Neural crest cell (in vitro differentiated cells): ENCODE measurements at regions not wholly inside any gene's neighbourhood (a gene's known extent, or its start where the extent isn't known, plus 50 kb on each side); places are given as distances from the start of the nearest gene placed in this dataset.

Experiments
- DNase-seq: peaks from one replicate; pipeline ENCODE4 v3.0.0; 2021; ENCODE audit warnings: low read depth, mixed read lengths, low spot score
- H3K27ac Mint-ChIP-seq: one replicate; pipeline ENCODE4 v1.8.0; 2021; ENCODE audit warnings: mild to moderate bottlenecking, mixed read lengths; ENCODE audit not compliant: unreplicated experiment
- H3K27me3 Mint-ChIP-seq: 2 replicates; pipeline ENCODE4 v1.8.0; 2021; ENCODE audit warnings: low read depth, mild to moderate bottlenecking, mixed read lengths
- H3K36me3 Mint-ChIP-seq: 2 replicates; pipeline ENCODE4 v1.8.0; 2021; ENCODE audit warnings: low read depth, mild to moderate bottlenecking, mixed read lengths
- H3K4me1 Mint-ChIP-seq: 2 replicates; pipeline ENCODE4 v1.8.0; 2021; ENCODE audit warnings: mixed read lengths
- H3K4me3 Mint-ChIP-seq: one replicate; pipeline ENCODE4 v1.8.0; 2021; ENCODE audit warnings: mild to moderate bottlenecking, mixed read lengths
- H3K9me3 Mint-ChIP-seq: 2 replicates; pipeline ENCODE4 v1.8.0; 2021; ENCODE audit warnings: mixed read lengths
- TF ChIP-seq, protein P1 (sequence below): fragments of 200-600 bp; sonication (generic); conservative IDR thresholded peaks from 2 replicates; pipeline ENCODE4 v1.5.0; 2021; ENCODE audit warnings: antibody characterized with exemption, mild to moderate bottlenecking

DNA sequence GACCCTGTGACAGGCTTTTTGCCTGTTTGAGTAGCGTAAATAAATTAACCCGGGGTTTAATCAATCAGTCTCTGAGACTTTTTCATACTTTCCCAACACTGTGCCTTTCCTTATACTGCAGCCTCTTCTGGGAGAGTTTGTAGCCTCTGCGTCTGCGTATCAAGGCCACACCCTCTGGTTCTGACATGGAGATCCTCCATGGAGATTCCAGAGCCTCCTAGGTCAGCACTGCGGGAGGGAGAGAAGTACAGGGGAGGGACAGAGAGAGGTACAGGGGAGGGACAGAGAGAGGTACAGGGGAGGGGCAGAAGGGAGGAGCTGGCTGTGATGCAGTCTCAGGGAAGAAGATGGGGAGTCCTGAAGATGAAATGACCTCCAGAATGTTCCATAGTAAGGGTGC lies 166.0 kb downstream of the ARL4C start:
- H3K4me3 Mint-ChIP-seq: no peak overlapping the region

DNA sequence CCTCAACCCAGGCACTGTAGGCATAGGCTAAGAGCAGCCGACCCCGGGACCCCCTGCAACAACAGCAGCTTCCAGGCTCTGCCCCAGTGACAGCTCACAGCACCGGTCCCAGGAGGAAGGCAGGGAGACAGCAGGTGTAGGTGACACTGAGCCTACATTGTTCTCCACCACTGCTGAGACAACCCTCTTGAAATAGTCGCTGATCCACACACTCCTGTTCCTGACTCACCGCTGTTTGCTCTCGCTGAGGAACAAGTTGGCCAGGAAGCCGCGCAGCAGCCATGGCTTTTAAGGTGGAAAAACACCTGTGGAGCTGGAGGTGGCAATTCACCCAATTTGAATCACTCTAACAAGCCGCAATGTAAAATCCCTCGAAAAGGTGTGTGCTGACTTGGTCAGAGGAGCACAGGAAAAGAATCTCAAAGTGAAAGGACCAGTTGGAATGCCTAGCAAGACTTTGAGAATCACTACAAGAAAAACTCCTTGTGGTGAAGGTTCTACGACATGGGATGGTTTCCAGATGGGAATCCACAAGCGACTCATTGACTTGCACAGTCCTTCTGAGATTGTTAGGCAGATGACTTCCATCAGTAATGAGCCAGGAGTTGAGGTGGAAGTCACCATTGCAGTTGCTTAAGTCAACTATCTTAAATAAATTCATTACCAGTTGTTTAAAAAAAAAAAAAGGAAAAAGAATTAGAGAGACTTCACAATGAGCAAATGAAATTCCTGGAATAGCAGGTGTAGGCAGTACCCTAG lies 167.5 kb downstream of the ARL4C start:
- Mint-ChIP-seq H3K36me3 (no peaks in the 10 kb centered on the region), H3K27me3 (no peaks in the 10 kb centered on the region)

More for the DNA sequence above, 166.0 kb downstream of the ARL4C start:
- Mint-ChIP-seq H3K4me1 (peaks cover 22% of the 10 kb centered on the region), H3K9me3 (no peaks in the 10 kb centered on the region), H3K27me3 (no peaks in the 10 kb centered on the region), H3K27ac (no peak overlapping the region), H3K36me3 (no peaks in the 10 kb centered on the region)
- DNase-seq: no peak
- TF ChIP-seq, protein P1, sequence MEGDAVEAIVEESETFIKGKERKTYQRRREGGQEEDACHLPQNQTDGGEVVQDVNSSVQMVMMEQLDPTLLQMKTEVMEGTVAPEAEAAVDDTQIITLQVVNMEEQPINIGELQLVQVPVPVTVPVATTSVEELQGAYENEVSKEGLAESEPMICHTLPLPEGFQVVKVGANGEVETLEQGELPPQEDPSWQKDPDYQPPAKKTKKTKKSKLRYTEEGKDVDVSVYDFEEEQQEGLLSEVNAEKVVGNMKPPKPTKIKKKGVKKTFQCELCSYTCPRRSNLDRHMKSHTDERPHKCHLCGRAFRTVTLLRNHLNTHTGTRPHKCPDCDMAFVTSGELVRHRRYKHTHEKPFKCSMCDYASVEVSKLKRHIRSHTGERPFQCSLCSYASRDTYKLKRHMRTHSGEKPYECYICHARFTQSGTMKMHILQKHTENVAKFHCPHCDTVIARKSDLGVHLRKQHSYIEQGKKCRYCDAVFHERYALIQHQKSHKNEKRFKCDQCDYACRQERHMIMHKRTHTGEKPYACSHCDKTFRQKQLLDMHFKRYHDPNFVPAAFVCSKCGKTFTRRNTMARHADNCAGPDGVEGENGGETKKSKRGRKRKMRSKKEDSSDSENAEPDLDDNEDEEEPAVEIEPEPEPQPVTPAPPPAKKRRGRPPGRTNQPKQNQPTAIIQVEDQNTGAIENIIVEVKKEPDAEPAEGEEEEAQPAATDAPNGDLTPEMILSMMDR: no peak

DNA sequence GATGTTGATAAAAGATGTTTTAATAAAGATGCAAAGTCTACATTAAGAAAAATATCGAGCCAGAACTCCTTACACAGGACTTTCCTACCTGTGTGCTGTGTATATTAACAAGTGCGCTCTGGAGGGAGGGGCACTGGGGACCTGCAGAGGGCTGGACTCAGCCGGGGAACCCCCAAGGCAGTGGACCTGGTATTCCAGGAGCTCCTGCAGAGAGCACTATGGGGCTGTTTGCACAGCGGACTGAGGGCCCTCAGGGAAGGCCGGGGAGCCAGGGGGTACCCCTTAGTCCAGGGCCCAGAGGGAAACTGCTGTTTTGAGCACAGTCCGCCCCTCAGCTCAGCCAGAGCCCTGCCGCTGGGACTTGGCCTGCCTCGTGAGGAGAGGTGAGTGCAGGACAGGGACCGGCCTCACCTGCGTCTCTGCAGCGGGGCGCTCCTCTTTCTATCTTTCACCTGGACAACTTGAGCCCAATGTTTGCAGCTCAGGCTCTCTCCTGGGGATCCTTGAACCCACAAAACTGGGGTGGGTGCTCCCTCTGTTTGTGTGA lies 168.4 kb downstream of the ARL4C start:
- no peaks in the 10 kb centered on the region for H3K36me3 Mint-ChIP-seq
- H3K4me3 Mint-ChIP-seq: no peak overlapping the region
- H3K4me1 Mint-ChIP-seq: peaks cover 4% of the 10 kb centered on the region
- H3K27me3 Mint-ChIP-seq: no peaks in the 10 kb centered on the region
- DNase-seq: no peak
- H3K9me3 Mint-ChIP-seq: no peaks in the 10 kb centered on the region
- TF ChIP-seq, protein P1: no peak
- no peak overlapping the region for H3K27ac Mint-ChIP-seq

More for the DNA sequence above, 167.5 kb downstream of the ARL4C start:
- Mint-ChIP-seq H3K9me3 (no peaks in the 10 kb centered on the region), H3K27ac (no peak overlapping the region), H3K4me3 (no peak overlapping the region), H3K4me1 (peaks cover 9% of the 10 kb centered on the region)
- DNase-seq: no peak
- TF ChIP-seq, protein P1: no peak

DNA sequence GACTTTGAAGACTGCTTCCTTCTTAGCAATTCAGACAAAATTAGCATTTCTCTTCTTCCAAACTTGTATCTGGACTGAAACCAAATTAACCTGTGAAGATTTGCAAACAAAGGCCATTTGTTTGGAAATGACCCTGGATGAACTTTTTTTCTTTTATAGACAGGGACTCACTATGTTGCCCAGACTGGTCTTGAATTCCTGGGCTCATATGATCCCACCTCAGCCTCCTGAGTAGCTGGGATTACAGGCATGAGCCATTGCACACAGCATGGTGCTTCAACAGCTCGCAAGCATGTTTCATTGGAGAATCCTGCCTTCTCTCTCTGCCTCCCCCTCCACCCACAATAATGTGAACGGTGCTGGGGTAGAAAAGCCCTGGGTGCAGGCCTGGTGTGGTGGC lies 170.2 kb downstream of the ARL4C start:
- no peak for DNase-seq
- no peaks in the 10 kb centered on the region for H3K9me3 Mint-ChIP-seq
- TF ChIP-seq, protein P1: no peak
- H3K27me3 Mint-ChIP-seq: no peaks in the 10 kb centered on the region
- no peaks in the 10 kb centered on the region for H3K36me3 Mint-ChIP-seq
- no peaks in the 10 kb centered on the region for H3K4me1 Mint-ChIP-seq
- no peak overlapping the region for H3K27ac Mint-ChIP-seq
- H3K4me3 Mint-ChIP-seq: no peak overlapping the region

DNA sequence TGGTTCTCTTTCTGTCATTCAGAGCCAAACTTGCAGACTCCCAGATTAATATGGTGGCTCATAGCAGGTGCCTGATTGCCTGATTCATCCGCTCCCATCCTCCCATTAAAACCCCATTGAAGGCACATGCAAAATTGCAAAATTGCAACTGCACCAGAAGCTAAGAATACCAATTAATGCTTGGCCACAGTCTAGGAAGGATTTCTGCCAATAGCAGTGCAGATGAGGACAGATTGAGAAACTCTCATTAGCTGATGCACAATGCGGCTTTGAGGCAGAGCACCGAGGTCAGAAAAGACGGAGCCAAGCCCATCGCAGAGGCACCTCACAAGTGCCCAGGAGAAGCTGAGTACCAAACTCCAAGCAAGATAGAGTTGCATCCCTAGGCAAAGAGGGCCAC lies 172.8 kb downstream of the ARL4C start:
- Mint-ChIP-seq H3K4me1 (no peaks in the 10 kb centered on the region), H3K27ac (no peak overlapping the region), H3K9me3 (no peaks in the 10 kb centered on the region), H3K4me3 (no peak overlapping the region), H3K36me3 (no peaks in the 10 kb centered on the region), H3K27me3 (no peaks in the 10 kb centered on the region)
- TF ChIP-seq, protein P1: no peak
- DNase-seq: no peak
